ENCODE measurements at regions not wholly inside any gene's neighbourhood (a gene's known extent, or its start where the extent isn't known, plus 50 kb on each side); places are given as distances from the start of the nearest gene placed in this dataset.

GRCh38 chr2:101574622-101575021 is 99.7 kb upstream of the RFX8 start:
- DNase-seq (ENCODE audit: low spot score): no peak
- Mint-ChIP-seq H3K4me3 (ENCODE audit: unreplicated experiment) (no peak overlapping the region), H3K27ac (ENCODE audit: unreplicated experiment) (no peak overlapping the region), H3K4me1 (ENCODE audit: low read depth) (no peaks in the 10 kb centered on the region), H3K27me3 (ENCODE audit: low read depth) (peaks cover 16% of the 10 kb centered on the region), H3K36me3 (ENCODE audit: low read depth) (no peaks in the 10 kb centered on the region), H3K9me3 (ENCODE audit: low read depth) (peaks cover 6% of the 10 kb centered on the region)
- no peak for TF ChIP-seq CTCF (IDR thresholded peaks at IDR 0.05)

- Mint-ChIP-seq H3K9me3 (ENCODE audit: low read depth) (peaks cover 6% of the 10 kb centered on the region), H3K36me3 (ENCODE audit: low read depth) (no peaks in the 10 kb centered on the region), H3K27ac (ENCODE audit: unreplicated experiment) (no peak overlapping the region), H3K4me1 (ENCODE audit: low read depth) (no peaks in the 10 kb centered on the region), H3K27me3 (ENCODE audit: low read depth) (peaks cover 18% of the 10 kb centered on the region), H3K4me3 (ENCODE audit: unreplicated experiment) (no peak overlapping the region)
- no peak for DNase-seq (ENCODE audit: low spot score)
- TF ChIP-seq CTCF (IDR thresholded peaks at IDR 0.05): no peak
These were observed 97.0 kb upstream of the RFX8 start for GRCh38 chr2:101571951-101572350.

- Mint-ChIP-seq H3K4me3 (ENCODE audit: unreplicated experiment) (no peak overlapping the region), H3K27ac (ENCODE audit: unreplicated experiment) (no peak overlapping the region), H3K4me1 (ENCODE audit: low read depth) (no peaks in the 10 kb centered on the region), H3K27me3 (ENCODE audit: low read depth) (peaks cover 35% of the 10 kb centered on the region), H3K36me3 (ENCODE audit: low read depth) (no peaks in the 10 kb centered on the region), H3K9me3 (ENCODE audit: low read depth) (peaks cover 6% of the 10 kb centered on the region)
- TF ChIP-seq CTCF (IDR thresholded peaks at IDR 0.05): no peak
- no peak for DNase-seq (ENCODE audit: low spot score)
These were observed 95.1 kb upstream of the RFX8 start for GRCh38 chr2:101569886-101570520.

- no peaks in the 10 kb centered on the region for H3K36me3 Mint-ChIP-seq (ENCODE audit: low read depth)
- H3K4me3 Mint-ChIP-seq (ENCODE audit: unreplicated experiment): no peak overlapping the region
- H3K9me3 Mint-ChIP-seq (ENCODE audit: low read depth): peaks cover 6% of the 10 kb centered on the region
- no peak for DNase-seq (ENCODE audit: low spot score)
- H3K27ac Mint-ChIP-seq (ENCODE audit: unreplicated experiment): no peak overlapping the region
- no peak for TF ChIP-seq CTCF (IDR thresholded peaks at IDR 0.05)
- H3K4me1 Mint-ChIP-seq (ENCODE audit: low read depth): no peaks in the 10 kb centered on the region
- peaks cover 40% of the 10 kb centered on the region for H3K27me3 Mint-ChIP-seq (ENCODE audit: low read depth)
These were observed 94.1 kb upstream of the RFX8 start for GRCh38 chr2:101568969-101569368.

GRCh38 chr2:101566632-101567228 is 91.8 kb upstream of the RFX8 start:
- H3K4me1 Mint-ChIP-seq (ENCODE audit: low read depth): no peaks in the 10 kb centered on the region

More at GRCh38 chr2:101566632-101567228, 91.8 kb upstream of the RFX8 start:
- no peaks in the 10 kb centered on the region for H3K36me3 Mint-ChIP-seq (ENCODE audit: low read depth)
- H3K27me3 Mint-ChIP-seq (ENCODE audit: low read depth): peaks cover 43% of the 10 kb centered on the region
- H3K9me3 Mint-ChIP-seq (ENCODE audit: low read depth): no peaks in the 10 kb centered on the region
- H3K4me3 Mint-ChIP-seq (ENCODE audit: unreplicated experiment): no peak overlapping the region
- H3K27ac Mint-ChIP-seq (ENCODE audit: unreplicated experiment): no peak overlapping the region
- no peak for TF ChIP-seq CTCF (IDR thresholded peaks at IDR 0.05)
- no peak for DNase-seq (ENCODE audit: low spot score)

Data from chondrocyte (in vitro differentiated cells).